GM21526 (cell line): ENCODE measurements at regions not wholly inside any gene's neighbourhood (a gene's known extent, or its start where the extent isn't known, plus 50 kb on each side); places are given as distances from the start of the nearest gene placed in this dataset.
"Not testable (repeated sequence)": the region's sequence is repeated elsewhere in the genome, so short reads cannot be mapped to it uniquely, and the experiment has no call there.

Source experiments
- ATAC-seq: cut with Tn5 transposase; IDR thresholded peaks from one replicate; pipeline ENCODE4 v1.9.1; 2021; ENCODE audit warnings: moderate library complexity; ENCODE audit not compliant: unreplicated experiment, low FRiP score

DNA sequence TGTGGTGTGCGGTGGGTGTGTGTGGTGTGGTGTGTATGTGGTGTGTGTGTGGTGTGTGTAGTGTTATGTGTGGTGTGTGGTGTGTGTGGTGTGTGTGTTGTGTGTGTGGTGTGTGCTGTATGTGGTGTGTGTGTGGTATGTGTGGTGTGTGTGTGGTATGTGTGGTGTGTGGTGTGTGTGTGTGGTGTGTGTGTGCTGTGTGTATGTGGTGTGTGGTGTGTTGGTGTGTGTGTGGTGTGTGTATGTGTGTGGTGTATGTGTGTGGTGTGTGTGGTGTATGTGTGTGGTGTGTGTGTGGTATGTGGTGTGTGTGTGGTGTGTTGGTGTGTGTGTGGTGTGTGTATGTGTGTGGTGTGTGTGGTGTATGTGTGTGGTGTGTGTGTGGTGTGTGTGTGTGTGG, 144.3 kb downstream of the HSD17B3 start:
- ATAC-seq = no peak

DNA sequence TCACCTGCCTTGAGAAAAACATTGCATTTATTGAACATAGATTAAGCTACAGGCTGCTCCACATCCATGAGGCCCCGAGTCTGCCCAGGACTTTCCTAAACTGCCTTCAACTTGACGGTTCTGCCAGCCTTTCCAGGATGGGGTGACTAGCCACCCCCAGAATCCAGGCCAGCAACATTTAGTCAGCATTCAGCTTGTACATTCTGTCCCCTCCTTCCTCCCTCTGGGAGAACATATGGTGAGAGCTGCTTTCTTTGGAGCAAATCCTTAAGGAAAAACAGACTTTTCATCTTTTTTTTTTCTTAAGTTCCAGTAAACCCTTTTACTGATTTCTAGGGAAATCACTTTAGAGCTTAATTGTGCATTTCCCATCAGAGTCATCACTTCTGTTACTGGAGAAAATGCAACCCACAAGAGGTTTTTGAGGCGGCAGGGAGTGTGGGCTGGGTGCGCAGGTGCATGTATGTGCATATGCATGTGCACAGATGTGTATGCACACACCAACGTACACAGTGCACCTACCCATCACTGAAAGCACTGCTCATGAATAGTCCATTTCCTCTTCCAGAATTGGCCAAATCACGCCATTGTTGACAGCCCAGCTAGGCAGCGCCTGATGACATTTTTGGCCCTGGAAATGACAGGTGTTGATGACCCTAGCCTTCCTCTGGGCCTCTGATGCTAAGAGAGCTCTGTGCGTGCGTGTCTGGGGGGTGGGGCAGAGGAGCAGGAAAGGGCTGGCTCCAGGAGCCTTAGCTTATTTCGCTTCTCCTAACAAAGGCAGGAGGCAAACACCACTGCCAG, 145.6 kb downstream of the HSD17B3 start:
- no peak for ATAC-seq

DNA sequence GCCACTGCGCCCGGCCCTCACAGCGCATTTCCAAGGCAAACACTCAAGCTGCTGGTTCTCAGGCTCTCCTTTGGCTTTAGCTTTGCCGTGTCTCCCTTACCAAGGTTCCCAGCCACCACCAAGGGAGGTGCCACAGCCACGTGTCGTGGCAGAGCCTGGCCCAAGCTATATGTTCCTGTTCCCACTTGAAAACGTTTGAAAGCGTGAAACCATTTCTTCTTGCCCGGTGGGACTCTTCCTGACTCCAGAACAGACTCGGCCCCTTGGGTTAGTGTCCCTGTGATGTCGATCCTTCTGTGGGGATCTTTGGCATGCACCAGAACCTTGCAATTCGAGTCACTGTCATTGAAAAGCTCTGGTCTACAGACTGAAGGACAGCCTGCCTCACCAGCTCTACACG, 147.9 kb downstream of the HSD17B3 start:
- no peak for ATAC-seq

DNA sequence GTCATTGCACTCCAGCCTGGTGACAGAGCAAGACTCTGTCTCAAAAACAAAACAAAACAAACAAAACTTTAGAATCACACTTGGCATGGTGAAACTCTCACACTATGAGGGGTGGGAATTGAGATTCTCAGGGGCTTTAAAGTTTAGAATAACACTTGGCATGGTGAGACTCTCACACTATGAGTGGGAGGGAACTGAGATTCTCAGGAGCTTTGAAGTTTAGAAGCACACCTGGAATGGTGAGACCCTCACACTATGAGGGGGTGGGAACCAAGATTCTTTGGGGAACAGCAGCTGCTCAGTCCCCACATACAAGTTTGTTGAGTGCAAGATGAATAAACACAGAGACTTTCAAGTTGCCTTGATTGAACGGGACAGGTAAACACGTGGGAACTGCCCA, 149.4 kb downstream of the HSD17B3 start:
- ATAC-seq = no peak

DNA sequence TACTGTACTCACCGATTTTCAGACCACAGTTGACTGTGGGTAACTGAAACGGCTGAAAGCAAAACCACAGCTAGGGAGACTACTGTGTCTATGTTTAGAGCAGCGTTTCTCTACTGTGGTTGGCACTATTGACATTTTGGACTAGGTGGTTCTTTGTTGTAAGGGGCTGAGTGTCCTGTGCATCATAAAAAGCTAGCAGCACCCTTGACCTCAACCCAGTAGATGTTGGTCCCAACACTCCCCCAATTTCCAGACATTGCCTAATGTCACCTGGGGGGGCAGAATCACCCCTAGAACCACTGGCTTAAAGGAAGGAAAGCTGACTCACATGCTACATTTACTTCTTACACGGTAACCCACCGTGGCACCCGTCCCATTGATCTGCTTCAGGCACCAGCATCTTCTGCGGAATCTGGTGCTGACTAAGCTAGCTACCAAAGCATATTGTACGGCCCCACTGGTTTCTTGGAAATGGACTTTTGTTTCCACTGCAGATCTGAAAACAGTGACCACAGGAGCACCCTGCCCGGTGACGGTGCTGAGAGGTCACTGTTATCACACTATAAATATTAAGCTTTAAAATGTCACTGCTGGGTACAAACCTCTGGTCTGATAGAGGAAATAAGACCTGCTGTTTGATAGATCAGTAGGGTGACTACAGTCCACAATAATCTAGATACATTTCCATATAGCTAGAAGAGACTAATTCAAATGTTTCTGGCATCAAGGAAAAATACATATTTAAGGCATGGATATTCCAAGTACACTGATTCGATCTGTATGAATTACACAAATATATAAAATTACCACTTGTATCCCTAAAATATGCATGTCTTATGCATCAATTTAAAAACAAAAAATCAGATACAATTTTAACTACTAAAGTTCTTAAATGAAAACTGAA, 151.4 kb downstream of the HSD17B3 start:
- ATAC-seq = peak; percentile 88

DNA sequence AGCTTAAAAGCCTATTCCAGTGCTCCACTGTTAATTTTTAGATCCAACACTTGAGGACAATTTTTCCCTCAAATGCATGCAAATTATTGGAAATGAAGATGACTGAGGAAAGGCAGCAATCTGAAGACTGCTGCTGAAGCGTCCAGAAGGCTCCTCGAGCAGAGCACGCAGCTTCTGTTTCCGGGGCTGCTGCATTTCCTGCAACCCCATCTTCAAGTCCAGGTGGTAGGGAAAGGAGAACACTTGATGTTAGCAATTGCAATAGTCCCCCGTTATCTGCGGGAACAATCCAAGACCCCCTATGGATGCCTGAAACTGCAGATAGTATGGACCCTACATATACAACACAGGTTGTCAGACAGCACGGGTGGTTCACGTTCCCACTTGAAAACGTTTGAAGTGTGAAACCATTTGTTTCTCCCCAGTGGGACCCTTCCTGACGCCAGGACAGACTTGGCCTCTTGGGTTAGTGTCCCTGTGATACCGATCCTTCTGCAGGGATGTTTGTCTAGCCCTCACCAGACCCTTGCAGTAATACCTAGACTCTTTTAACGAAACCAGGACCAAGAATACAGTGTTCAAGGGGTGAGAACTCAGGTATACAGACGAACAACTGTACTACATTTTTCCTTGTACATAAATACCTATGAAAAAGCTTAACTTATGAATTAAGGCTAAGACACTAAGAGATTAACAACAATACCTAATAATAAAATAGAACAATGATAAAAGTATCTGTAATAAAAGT, 152.3 kb downstream of the HSD17B3 start:
- ATAC-seq = peak; percentile 38

DNA sequence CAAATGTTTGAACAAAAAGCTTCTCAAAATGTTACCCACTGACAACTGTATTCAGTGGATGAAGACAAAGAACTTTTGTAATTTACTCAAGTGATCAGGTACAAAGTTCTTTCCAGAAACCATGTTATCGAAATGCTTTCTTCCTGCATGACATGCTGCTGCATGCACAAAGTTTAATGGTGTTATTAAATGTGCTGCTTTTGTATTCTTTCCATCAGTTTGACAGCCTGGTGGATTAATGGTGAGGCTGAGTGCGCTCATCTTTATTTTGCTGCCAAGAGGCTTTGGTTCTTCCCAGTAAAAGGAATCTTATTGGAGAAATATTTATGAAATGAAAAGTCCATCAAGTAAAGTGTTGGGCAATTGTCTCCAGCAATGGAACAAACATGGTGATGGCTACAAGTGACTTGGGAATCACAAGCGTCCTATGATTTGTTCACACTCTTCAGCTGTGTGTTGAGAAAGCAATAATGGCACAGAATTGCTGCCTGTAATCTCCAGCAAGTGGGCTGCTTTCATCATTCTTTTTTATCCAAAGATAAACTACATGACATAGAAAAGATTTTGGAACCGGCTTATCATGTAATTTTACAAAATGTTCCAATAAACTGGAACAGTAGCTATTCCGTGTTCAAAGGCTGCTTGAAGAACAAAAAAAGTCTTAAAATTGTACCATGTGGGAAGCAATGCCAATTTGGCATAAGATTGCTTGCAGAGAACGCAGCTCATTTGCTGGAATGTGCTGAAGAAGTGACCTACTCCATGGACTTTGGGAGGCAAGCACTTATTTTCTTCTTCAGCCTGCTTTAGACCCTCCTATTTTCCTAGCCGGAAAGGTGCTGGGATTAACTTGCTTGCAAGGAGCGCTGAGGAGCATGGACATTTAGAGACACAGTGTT, 153.1 kb downstream of the HSD17B3 start:
- ATAC-seq = no peak

DNA sequence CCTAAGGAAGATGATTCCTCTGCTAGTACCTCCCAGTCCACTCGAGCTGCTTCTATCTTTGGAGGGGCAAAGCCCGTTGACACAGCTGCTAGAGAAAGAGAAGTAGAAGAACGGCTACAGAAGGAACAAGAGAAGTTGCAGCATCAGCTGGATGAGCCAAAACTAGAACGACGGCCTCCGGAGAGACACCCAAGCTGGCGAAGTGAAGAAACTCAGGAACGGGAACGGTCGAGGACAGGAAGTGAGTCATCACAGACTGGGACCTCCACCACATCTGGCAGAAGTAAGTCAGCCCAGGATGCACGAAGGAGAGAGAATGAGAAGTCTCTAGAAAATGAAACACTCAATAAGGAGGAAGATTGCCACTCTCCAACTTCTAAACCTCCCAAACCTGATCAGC, 154.9 kb downstream of the HSD17B3 start:
- not testable (repeated sequence) for ATAC-seq

DNA sequence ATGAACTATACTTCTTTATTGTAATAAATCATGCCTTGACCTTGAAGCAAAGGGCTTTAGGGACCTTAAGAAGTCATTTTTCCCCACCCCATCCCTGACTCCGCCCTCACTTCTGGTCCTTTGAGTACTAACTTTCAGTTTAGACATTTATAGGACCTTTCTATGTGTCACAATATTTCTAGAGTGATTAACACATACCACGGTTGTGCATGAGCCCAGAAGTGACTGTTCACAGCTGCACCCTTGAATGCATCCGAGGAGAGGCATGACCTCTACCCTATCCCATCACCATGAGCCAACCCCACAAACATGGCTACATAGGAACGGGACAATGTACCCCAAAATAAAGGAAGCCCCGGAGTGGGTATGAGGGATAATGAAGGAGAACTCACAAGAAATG, 160.3 kb downstream of the HSD17B3 start:
- no peak for ATAC-seq

DNA sequence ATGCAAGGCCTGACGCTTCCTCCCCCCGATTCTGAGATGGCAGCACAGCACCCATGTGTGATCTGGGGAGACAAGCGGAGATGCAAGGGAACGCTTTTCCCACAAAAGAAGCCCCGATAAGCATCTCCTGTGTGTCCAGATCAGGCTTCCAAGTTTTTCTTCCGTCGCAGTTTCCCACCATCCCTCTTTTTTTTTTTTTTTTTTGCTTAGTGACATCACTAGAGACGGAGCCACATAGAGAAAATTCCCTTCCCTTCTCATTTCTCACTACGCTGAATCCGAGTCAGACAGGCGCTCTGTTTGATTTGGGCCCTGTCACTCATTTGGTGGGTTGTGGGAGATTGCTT, 160.9 kb downstream of the HSD17B3 start:
- ATAC-seq = no peak

DNA sequence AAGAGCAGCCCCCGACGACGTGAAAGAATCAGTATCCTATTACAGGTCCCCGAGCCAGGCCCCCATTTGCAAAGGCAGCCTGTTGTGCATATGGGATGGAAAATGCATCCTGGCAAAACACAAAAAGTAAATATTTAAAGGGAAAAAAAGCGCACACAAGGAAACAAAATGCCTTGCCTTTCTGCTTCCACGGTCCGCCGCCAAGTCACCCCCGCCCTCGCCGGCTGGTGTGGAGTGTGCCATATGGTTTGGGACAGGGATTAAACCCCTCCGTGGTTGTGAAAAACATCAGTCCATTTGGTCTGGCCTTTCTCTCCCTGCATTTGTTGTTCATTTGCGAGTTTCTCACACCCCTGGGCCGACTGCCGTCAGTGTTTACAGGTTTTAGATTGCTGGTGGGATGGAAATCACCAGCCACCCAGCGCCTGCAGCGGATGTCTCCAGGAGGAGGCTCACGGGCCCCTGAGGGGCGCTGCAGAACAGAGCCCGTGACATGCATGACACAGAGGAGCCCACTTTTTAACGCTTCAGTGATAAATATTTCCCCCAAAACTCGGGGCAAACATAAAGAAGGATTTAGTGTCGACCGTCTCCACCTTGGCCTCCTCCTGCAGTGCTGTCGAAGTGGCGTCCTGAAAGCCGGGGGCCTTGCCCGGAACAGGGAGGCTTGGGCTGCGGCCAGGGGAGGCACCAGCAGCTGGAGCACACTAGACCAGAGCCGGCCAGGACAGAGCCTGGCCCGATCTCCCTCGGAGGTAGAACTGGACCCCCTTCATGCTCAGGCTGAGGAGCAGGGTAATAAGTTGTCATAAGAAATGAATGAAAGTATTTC, 161.5 kb downstream of the HSD17B3 start:
- no peak for ATAC-seq

DNA sequence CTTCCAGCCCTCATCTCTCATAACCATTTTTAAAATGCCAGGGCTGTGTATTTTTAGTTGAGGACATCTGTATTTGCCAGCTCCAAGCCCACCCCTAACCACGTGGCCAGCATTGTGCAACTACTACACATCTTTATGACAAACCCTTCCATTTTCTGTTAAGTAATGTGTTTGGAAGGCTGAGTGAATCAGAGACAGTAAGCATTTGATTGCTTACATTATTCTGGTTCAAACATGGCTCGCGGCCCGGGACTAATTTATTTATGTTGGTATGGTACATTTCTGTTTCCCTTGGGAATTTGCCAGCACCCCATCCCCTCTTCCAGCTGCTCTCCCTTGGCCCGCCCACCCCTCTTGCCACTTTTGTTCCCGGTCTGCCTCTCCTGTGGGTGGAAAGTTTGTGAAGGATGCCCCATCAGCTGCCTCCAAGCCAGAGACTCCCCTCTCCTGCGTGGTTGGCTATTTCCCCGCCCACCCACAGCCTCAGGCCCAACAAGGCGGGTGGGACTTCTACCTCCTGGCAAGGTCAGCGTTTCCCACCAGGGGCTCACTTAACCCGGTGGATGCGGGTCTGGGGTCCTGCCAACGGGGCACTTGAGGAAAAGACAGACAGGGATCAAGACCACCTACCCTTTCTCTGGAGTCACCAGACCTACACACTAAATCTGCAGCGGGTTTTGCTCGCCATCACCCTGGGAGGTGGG, 162.2 kb downstream of the HSD17B3 start:
- no peak for ATAC-seq

DNA sequence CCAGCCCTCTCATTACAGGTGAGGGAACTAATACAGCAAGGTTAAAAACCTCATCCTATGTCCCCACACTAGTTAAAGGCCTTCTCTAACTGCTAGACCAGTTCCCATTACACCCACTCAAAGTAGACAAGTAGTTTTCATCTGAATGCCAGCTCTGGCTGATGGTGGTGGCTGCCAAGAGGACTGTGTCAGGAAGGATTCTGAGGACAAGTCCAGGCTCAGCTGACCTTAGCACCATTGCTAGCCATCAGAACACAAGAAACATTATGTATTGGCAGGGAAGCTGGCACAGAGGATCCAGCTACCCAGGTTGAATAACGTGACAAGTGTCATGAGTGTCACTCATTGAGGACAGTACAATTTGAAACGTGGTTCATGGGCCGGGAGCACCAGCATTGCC, 163.4 kb downstream of the HSD17B3 start:
- no peak for ATAC-seq

DNA sequence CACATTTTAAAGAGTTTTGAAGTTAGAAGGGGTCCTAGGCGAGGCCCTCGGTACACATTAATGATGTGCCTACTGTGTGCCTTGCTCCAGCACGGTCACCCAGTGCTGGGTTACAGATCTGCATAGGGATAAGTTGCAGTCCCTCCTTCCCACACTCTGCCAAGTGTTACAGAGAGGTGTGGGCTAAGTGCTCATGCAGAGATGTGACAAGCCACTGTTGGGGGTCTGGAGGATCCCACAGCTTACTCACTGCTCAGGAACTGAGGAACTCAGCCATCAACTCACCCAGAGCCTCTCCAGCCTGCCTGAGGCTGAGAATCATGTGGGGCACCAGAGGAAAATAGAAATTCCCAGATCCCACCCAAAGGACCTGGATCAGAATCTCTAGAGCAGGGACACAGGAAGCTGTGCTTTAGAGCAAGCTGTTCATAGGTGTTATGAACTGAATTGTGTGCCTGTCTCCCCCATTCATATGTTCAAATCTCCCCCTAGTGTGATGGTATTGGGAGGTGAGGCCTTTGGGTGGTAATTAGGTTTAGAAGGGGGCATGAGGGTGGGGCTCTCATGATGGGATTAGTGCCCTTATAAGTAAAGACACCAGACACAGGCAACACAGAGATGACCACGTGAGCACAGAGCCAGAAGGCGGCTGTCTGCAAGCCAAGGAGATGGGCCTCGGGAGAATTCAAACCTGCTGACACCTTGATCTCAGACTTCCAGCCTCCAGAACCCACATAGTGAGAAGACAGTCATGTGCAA, 164.1 kb downstream of the HSD17B3 start:
- ATAC-seq = peak; percentile 16

DNA sequence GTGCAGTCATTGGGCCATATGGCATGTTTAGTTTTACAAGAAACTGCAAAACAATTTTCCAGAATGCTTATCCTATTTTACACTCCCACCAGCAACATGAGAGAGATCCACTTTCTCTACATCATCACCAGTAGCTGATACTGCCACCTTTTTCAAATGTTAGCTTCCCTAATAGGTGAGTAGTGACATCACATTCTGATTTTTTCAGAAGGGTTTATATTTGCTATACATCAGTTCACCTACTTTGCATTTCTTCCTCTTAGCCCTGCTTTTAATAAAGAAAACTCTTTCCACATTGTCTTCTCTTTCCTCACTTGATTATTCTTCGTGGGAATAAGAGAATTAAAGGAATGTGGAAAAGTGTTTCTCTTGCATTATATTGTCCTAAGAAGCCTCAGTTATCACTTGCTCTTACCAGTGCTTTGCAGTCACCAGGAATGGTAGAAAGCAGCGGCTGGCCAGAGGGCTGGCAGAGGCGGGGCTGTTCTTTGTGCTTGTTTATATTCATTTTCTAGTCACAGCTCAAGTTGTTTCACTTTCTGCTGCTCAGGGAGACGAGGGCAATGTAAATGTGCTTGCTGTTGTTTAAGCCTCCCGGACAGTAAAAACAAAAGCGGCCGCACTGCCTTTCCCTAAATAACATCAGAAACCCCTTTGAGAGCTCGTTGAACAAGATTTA, 164.8 kb downstream of the HSD17B3 start:
- ATAC-seq = peak; percentile 97

DNA sequence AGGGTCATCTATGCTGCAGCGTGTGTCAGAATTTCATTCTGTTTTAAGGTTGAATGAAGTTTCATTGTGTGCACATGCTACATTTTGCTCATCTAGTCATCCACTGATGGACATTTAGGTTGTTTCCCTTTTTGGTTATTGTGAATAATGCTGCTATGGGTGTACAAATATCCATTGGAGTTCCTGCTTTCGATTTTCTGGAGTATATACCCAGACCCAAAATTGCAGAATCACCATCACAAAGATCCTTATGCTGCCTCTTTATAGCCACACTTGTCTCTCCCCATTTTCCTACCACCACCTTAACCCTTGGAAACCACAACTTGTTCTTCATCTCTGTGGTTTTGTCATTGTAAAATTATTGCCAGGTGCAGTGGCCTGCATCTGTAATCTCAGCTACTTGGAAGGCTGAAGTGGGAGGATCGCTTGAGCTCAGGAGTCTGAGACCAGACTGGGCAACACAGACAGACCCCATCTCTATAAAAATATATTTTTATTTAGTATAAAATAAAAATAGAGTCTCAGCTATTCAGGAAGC, 166.2 kb downstream of the HSD17B3 start:
- ATAC-seq = no peak

DNA sequence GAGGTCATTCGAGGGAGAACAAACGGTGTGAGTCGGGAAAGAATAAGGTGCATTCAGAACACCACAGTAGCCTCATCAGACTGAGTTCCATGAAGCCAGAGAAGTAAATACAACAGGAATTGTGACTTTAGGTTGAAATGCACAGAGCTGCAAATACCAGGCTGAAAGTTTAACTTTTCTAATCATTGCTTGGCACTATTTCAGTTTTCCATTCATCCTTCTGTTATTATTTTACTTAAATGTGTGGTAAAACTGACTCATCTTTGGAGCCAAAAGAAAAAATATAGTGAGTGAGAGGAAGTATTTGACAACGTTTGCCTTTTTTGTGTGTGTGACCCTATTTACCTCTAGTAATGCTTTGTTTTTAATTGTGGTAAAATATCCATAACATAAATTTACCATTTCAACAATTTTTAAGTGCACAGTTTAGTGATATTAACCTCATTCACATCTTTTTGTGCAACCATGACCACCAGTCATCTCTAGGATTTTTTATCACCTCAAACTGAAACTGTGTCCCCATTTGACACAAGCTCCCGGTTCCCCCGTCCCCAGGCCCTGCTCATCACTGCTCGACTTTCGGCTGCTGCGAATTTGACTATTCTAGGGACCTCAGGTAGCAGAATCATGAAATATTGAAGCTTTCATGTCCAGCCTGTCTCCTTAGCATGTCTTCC, 166.8 kb downstream of the HSD17B3 start:
- ATAC-seq = no peak
